ENCODE measurements at regions not wholly inside any gene's neighbourhood (a gene's known extent, or its start where the extent isn't known, plus 50 kb on each side); places are given as distances from the start of the nearest gene placed in this dataset.

- TF ChIP-seq EZH2 (IDR thresholded peaks at IDR 0.05; ENCODE audit: borderline replicate concordance, low read depth, low read length, severe bottlenecking) (peak; percentile 82), CTCF (IDR thresholded peaks at IDR 0.05; ENCODE audit: extremely low read depth in 1 of 2, insufficient read depth in 1 of 2, low read depth in 1 of 2, low read length in 2 of 2) (no peak), POLR2A (IDR thresholded peaks at IDR 0.05; ENCODE audit: low read depth, low read length) (no peak), FOS (IDR thresholded peaks at IDR 0.05; ENCODE audit: borderline replicate concordance, insufficient read depth, low read length) (no peak), MYC (IDR thresholded peaks at IDR 0.05; ENCODE audit: low read depth, low read length) (no peak), POLR2AphosphoS5 (IDR thresholded peaks at IDR 0.05; ENCODE audit: insufficient read depth, low read depth, low read length) (no peak), MAX (IDR thresholded peaks at IDR 0.05; ENCODE audit: insufficient read depth, insufficient read length) (no peak), GATA2 (IDR thresholded peaks at IDR 0.05; ENCODE audit: insufficient read depth, insufficient read length, low read depth, low read length) (no peak)
These were observed 82.7 kb upstream of the DHRSX start for GRCh38 chrX:2583194-2584162.

All from endothelial cell of umbilical vein (primary cell).